H1 (cell line): ENCODE measurements at regions not wholly inside any gene's neighbourhood (a gene's known extent, or its start where the extent isn't known, plus 50 kb on each side); places are given as distances from the start of the nearest gene placed in this dataset.

Experiments
- HDAC2 ChIP-seq, 2 experiments: fragments of 300-600 bp in 1 of 2; sonication (generic) in 1 of 2; IDR thresholded peaks; 2 replicates each; pipeline ENCODE4 v1.6.1; 2011 to 2012; ENCODE audit warnings: low read depth in 2 of 2, low read length in 2 of 2, mild to moderate bottlenecking in 2 of 2, moderate library complexity in 2 of 2, borderline replicate concordance in 1 of 2, inconsistent platforms in 1 of 2
- POLR2A ChIP-seq, 2 experiments: IDR thresholded peaks; 1 replicate in 1 of 2; 2 replicates in 1 of 2; pipeline ENCODE4 v1.6.1; 2011; ENCODE audit warnings: low read depth in 2 of 2, low read length in 2 of 2, mild to moderate bottlenecking in 2 of 2; ENCODE audit errors: control extremely low read depth in 1 of 2
- POU5F1 ChIP-seq: IDR thresholded peaks from 2 replicates; pipeline ENCODE4 v1.6.1; 2011; ENCODE audit warnings: low read depth, mild to moderate bottlenecking, low read length, moderate library complexity
- TF ChIP-seq, protein P1 (sequence below): fragments of 300-600 bp; sonication (generic); IDR thresholded peaks from 2 replicates; pipeline ENCODE4 v1.7.1; 2012; ENCODE audit warnings: low read length, moderate library complexity, mild to moderate bottlenecking, inconsistent platforms; ENCODE audit not compliant: insufficient replicate concordance

GRCh38 chr16:59148769-59149155 lies 414.6 kb upstream of the GOT2 start (continued):
- TF ChIP-seq, protein P1, sequence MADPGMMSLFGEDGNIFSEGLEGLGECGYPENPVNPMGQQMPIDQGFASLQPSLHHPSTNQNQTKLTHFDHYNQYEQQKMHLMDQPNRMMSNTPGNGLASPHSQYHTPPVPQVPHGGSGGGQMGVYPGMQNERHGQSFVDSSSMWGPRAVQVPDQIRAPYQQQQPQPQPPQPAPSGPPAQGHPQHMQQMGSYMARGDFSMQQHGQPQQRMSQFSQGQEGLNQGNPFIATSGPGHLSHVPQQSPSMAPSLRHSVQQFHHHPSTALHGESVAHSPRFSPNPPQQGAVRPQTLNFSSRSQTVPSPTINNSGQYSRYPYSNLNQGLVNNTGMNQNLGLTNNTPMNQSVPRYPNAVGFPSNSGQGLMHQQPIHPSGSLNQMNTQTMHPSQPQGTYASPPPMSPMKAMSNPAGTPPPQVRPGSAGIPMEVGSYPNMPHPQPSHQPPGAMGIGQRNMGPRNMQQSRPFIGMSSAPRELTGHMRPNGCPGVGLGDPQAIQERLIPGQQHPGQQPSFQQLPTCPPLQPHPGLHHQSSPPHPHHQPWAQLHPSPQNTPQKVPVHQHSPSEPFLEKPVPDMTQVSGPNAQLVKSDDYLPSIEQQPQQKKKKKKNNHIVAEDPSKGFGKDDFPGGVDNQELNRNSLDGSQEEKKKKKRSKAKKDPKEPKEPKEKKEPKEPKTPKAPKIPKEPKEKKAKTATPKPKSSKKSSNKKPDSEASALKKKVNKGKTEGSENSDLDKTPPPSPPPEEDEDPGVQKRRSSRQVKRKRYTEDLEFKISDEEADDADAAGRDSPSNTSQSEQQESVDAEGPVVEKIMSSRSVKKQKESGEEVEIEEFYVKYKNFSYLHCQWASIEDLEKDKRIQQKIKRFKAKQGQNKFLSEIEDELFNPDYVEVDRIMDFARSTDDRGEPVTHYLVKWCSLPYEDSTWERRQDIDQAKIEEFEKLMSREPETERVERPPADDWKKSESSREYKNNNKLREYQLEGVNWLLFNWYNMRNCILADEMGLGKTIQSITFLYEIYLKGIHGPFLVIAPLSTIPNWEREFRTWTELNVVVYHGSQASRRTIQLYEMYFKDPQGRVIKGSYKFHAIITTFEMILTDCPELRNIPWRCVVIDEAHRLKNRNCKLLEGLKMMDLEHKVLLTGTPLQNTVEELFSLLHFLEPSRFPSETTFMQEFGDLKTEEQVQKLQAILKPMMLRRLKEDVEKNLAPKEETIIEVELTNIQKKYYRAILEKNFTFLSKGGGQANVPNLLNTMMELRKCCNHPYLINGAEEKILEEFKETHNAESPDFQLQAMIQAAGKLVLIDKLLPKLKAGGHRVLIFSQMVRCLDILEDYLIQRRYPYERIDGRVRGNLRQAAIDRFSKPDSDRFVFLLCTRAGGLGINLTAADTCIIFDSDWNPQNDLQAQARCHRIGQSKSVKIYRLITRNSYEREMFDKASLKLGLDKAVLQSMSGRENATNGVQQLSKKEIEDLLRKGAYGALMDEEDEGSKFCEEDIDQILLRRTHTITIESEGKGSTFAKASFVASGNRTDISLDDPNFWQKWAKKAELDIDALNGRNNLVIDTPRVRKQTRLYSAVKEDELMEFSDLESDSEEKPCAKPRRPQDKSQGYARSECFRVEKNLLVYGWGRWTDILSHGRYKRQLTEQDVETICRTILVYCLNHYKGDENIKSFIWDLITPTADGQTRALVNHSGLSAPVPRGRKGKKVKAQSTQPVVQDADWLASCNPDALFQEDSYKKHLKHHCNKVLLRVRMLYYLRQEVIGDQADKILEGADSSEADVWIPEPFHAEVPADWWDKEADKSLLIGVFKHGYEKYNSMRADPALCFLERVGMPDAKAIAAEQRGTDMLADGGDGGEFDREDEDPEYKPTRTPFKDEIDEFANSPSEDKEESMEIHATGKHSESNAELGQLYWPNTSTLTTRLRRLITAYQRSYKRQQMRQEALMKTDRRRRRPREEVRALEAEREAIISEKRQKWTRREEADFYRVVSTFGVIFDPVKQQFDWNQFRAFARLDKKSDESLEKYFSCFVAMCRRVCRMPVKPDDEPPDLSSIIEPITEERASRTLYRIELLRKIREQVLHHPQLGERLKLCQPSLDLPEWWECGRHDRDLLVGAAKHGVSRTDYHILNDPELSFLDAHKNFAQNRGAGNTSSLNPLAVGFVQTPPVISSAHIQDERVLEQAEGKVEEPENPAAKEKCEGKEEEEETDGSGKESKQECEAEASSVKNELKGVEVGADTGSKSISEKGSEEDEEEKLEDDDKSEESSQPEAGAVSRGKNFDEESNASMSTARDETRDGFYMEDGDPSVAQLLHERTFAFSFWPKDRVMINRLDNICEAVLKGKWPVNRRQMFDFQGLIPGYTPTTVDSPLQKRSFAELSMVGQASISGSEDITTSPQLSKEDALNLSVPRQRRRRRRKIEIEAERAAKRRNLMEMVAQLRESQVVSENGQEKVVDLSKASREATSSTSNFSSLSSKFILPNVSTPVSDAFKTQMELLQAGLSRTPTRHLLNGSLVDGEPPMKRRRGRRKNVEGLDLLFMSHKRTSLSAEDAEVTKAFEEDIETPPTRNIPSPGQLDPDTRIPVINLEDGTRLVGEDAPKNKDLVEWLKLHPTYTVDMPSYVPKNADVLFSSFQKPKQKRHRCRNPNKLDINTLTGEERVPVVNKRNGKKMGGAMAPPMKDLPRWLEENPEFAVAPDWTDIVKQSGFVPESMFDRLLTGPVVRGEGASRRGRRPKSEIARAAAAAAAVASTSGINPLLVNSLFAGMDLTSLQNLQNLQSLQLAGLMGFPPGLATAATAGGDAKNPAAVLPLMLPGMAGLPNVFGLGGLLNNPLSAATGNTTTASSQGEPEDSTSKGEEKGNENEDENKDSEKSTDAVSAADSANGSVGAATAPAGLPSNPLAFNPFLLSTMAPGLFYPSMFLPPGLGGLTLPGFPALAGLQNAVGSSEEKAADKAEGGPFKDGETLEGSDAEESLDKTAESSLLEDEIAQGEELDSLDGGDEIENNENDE = no peak
- TF ChIP-seq POLR2A (IDR thresholded peaks at IDR 0.05; ENCODE audit: control extremely low read depth in 1 of 2, low read depth in 2 of 2, low read length in 2 of 2) (no peak), HDAC2 (IDR thresholded peaks at IDR 0.05; ENCODE audit: borderline replicate concordance in 1 of 2, low read depth in 2 of 2, low read length in 2 of 2) (no peak), POU5F1 (no peak)
